ENCODE measurements at regions not wholly inside any gene's neighbourhood (a gene's known extent, or its start where the extent isn't known, plus 50 kb on each side); places are given as distances from the start of the nearest gene placed in this dataset.
"Not testable (repeated sequence)": the region's sequence is repeated elsewhere in the genome, so short reads cannot be mapped to it uniquely, and the experiment has no call there.

DNA sequence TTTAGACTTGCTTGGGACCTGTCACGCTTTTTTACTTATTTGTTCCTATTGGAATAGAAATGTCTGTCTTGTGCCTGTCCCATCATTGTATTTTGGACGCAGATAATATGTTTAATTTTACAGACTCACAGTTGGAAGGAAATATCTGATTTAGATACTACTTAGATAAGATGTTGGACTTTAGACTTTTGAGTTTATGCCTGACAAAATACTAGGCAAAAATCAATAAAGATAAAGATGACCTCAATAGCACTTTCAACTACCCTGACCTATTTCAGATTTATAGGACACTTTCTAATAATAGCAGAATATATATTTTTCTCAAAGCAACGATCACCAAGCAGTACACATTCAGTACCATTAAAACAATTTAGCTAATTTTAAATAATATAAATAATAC lies 150.1 kb upstream of the TGIF2LX start:
- H3K36me3 ChIP-seq, H4K20me1 ChIP-seq, H3K27ac ChIP-seq, H3K4me3 ChIP-seq, H3K9me3 ChIP-seq, H3K4me1 ChIP-seq, H3K9ac ChIP-seq, H3K4me2 ChIP-seq, H3K27me3 ChIP-seq: not testable (repeated sequence)

- H4K20me1 ChIP-seq, H3K27me3 ChIP-seq, H3K9ac ChIP-seq, H3K4me3 ChIP-seq, H3K36me3 ChIP-seq, H3K27ac ChIP-seq, H3K4me1 ChIP-seq, H3K9me3 ChIP-seq, H3K4me2 ChIP-seq: not testable (repeated sequence)
Measured at GRCh38 chrX:89811440-89811839, 110.3 kb upstream of the TGIF2LX start.

DNA sequence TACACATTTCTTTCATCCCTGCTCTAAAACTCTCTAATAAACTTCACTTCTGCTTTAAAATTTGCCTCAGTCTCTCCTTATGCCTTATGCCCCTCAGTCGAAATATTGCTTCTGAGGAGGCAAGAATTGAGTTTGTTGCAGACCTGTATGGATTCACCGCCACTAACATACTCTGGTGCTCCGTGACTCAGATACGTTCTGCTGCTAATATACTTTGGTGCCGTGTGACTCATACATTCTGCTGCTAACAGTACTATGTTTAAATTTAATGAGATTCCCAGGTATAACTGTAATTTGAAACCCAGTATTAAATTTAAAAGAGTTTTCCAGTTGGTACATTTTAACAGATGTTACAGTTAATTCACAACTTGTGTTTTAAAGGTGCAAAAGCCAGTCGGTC lies 82.0 kb upstream of the TGIF2LX start:
- 0 out of 2 replicates have a peak, but pooled peaks cover 12% of the 10 kb centered on the region for H3K27me3 ChIP-seq

GRCh38 chrX:89871662-89872061 lies 50.0 kb upstream of the TGIF2LX start:
- H3K27ac ChIP-seq, H3K4me2 ChIP-seq, H3K4me3 ChIP-seq, H3K9ac ChIP-seq, H3K27me3 ChIP-seq, H3K36me3 ChIP-seq, H3K9me3 ChIP-seq, H3K4me1 ChIP-seq, H4K20me1 ChIP-seq: not testable (repeated sequence)

More for the DNA sequence above, 82.0 kb upstream of the TGIF2LX start:
- H3K4me1 ChIP-seq, H3K27ac ChIP-seq, H3K4me2 ChIP-seq, H4K20me1 ChIP-seq, H3K9me3 ChIP-seq, H3K4me3 ChIP-seq, H3K36me3 ChIP-seq, H3K9ac ChIP-seq: not testable (repeated sequence)

Measured in BLaER1 (cell line).